Mammary epithelial cell (primary cell): ENCODE measurements at regions not wholly inside any gene's neighbourhood (a gene's known extent, or its start where the extent isn't known, plus 50 kb on each side); places are given as distances from the start of the nearest gene placed in this dataset.

Source experiments
- EZH2 ChIP-seq: IDR thresholded peaks from 2 replicates; pipeline ENCODE4 v1.6.1; 2012; ENCODE audit warnings: low read length, inconsistent platforms, borderline replicate concordance
- TF ChIP-seq, protein P1 (sequence below), 2 donors: IDR thresholded peaks in 1 of 2; conservative IDR thresholded peaks in 1 of 2; 2 replicates each; pipeline ENCODE4 v1.5.1; 2011 to 2012; ENCODE audit warnings: inconsistent platforms in 2 of 2, low read length in 2 of 2, mild to moderate bottlenecking in 2 of 2, control low read depth in 1 of 2, low read depth in 1 of 2; ENCODE audit not compliant: insufficient read depth in 1 of 2; ENCODE audit errors: extremely low read depth in 1 of 2

- TF ChIP-seq, protein P1, sequence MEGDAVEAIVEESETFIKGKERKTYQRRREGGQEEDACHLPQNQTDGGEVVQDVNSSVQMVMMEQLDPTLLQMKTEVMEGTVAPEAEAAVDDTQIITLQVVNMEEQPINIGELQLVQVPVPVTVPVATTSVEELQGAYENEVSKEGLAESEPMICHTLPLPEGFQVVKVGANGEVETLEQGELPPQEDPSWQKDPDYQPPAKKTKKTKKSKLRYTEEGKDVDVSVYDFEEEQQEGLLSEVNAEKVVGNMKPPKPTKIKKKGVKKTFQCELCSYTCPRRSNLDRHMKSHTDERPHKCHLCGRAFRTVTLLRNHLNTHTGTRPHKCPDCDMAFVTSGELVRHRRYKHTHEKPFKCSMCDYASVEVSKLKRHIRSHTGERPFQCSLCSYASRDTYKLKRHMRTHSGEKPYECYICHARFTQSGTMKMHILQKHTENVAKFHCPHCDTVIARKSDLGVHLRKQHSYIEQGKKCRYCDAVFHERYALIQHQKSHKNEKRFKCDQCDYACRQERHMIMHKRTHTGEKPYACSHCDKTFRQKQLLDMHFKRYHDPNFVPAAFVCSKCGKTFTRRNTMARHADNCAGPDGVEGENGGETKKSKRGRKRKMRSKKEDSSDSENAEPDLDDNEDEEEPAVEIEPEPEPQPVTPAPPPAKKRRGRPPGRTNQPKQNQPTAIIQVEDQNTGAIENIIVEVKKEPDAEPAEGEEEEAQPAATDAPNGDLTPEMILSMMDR (conservative IDR thresholded peaks at IDR 0.05 in 1 of 2, IDR thresholded peaks at IDR 0.05 in 1 of 2; ENCODE audit: extremely low read depth in 1 of 2, insufficient read depth in 1 of 2, low read depth in 1 of 2, low read length in 2 of 2) = no peak
- TF ChIP-seq EZH2 = no peak
Measured at GRCh38 chr1:4207183-4207582, 307.1 kb upstream of the C1orf174 start.
